ENCODE measurements at regions not wholly inside any gene's neighbourhood (a gene's known extent, or its start where the extent isn't known, plus 50 kb on each side); places are given as distances from the start of the nearest gene placed in this dataset.
A peak's percentile ranks its signal among the peaks of the same experiment; 100 is the strongest.

- Mint-ChIP-seq H3K27ac (peak overlapping the region; percentile 32), H3K4me1 (peaks cover 27% of the 10 kb centered on the region), H3K27me3 (ENCODE audit: insufficient read depth) (no peaks in the 10 kb centered on the region), H3K4me3 (no peak overlapping the region), H3K36me3 (ENCODE audit: low read depth) (no peaks in the 10 kb centered on the region), H3K9me3 (no peaks in the 10 kb centered on the region)
- TF ChIP-seq CTCF (conservative IDR thresholded peaks at IDR 0.05) = peak; percentile 41
- DNase-seq = peak; percentile 64
- Histone ChIP-seq H3K9ac (ENCODE audit: extremely low read depth, low read length, poor library complexity, severe bottlenecking) (no peak overlapping the region), H3K4me3 (ENCODE audit: low read length) (no peak overlapping the region), H3K36me3 (ENCODE audit: control insufficient read depth, insufficient read depth, low read length) (no peaks in the 10 kb centered on the region), H3K27me3 (ENCODE audit: control insufficient read depth, insufficient read depth, low read length, poor library complexity, severe bottlenecking) (no peaks in the 10 kb centered on the region), H3K27ac (ENCODE audit: low read depth, low read length) (no peak overlapping the region), H3K9me3 (ENCODE audit: control insufficient read depth, low read length) (no peaks in the 10 kb centered on the region), H3K4me1 (ENCODE audit: control insufficient read depth, insufficient read depth, low read length) (peaks cover 6% of the 10 kb centered on the region)
- 19 to 35% methylated on average over 4 to 5 of the region's 5 CpGs for WGBS, 2 experiments (ENCODE audit: insufficient coverage in 1 of 2, insufficient read length in 1 of 2)
Measured at GRCh38 chr2:78532762-78533379, 492.6 kb upstream of the REG3G start.

DNA sequence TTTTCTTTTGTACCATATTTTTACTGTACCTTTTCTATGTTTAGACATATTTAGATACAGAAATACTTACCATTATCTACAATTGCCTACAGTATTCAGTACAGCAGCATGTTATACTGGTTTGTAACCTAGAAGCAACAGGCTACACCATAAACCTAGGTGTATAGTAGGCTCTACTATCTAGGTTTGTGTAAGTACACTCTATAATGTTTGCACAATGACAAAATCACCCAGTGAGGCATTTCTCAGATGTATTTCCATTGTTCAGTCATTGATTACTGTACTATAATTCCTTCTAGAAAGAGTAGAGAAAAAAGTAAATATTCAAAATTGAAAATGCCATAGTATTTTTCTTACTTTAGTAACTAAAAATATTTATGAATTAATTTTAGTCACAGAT is 490.1 kb upstream of the REG3G start:
- no peaks in the 10 kb centered on the region for H3K27me3 ChIP-seq (ENCODE audit: control insufficient read depth, insufficient read depth, low read length, poor library complexity, severe bottlenecking)
- H3K9me3 ChIP-seq (ENCODE audit: control insufficient read depth, low read length) = no peaks in the 10 kb centered on the region
- no peak for TF ChIP-seq CTCF (conservative IDR thresholded peaks at IDR 0.05)
- DNase-seq = no peak
- no peak overlapping the region for H3K9ac ChIP-seq (ENCODE audit: extremely low read depth, low read length, poor library complexity, severe bottlenecking)
- Mint-ChIP-seq H3K4me1 (peaks cover 26% of the 10 kb centered on the region), H3K36me3 (ENCODE audit: low read depth) (no peaks in the 10 kb centered on the region), H3K4me3 (no peak overlapping the region), H3K9me3 (no peaks in the 10 kb centered on the region), H3K27me3 (ENCODE audit: insufficient read depth) (no peaks in the 10 kb centered on the region), H3K27ac (no peak overlapping the region)
- peaks cover 6% of the 10 kb centered on the region for H3K4me1 ChIP-seq (ENCODE audit: control insufficient read depth, insufficient read depth, low read length)
- no peaks in the 10 kb centered on the region for H3K36me3 ChIP-seq (ENCODE audit: control insufficient read depth, insufficient read depth, low read length)
- H3K27ac ChIP-seq (ENCODE audit: low read depth, low read length) = no peak overlapping the region
- no peak overlapping the region for H3K4me3 ChIP-seq (ENCODE audit: low read length)

DNA sequence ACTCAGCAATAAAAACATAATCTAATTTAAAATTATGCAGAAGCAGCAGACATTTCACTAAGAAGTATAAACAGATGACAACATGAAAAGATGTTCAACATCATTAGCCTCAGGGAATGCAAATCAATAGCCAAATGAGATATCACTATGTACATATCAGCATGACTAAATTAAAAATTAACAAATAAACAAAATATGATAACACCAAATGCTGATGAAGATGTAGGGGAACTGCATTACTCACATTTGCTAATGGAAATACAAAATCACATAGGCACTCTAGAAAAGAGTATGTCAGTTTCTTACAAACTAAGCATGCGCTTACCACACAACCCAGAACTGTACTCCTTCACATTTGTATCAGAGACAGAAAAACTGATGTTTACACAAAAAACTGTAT is 487.2 kb upstream of the REG3G start:
- Histone ChIP-seq H3K9me3 (ENCODE audit: control insufficient read depth, low read length) (no peaks in the 10 kb centered on the region), H3K9ac (ENCODE audit: extremely low read depth, low read length, poor library complexity, severe bottlenecking) (no peak overlapping the region), H3K4me1 (ENCODE audit: control insufficient read depth, insufficient read depth, low read length) (no peaks in the 10 kb centered on the region), H3K27ac (ENCODE audit: low read depth, low read length) (no peak overlapping the region), H3K27me3 (ENCODE audit: control insufficient read depth, insufficient read depth, low read length, poor library complexity, severe bottlenecking) (no peaks in the 10 kb centered on the region), H3K36me3 (ENCODE audit: control insufficient read depth, insufficient read depth, low read length) (no peaks in the 10 kb centered on the region), H3K4me3 (ENCODE audit: low read length) (no peak overlapping the region)
- peaks cover 13% of the 10 kb centered on the region for H3K9me3 Mint-ChIP-seq
- WGBS, 2 experiments (ENCODE audit: insufficient coverage in 1 of 2, insufficient read length in 1 of 2) = 83 to 93% methylated on average over 1 of the region's 1 CpG
- no peak for TF ChIP-seq CTCF (conservative IDR thresholded peaks at IDR 0.05)
- no peak overlapping the region for H3K4me3 Mint-ChIP-seq
- H3K27me3 Mint-ChIP-seq (ENCODE audit: insufficient read depth) = no peaks in the 10 kb centered on the region
- H3K27ac Mint-ChIP-seq = no peak overlapping the region
- peaks cover under 1% of the 10 kb centered on the region for H3K4me1 Mint-ChIP-seq
- DNase-seq = no peak
- H3K36me3 Mint-ChIP-seq (ENCODE audit: low read depth) = no peaks in the 10 kb centered on the region
